PFSK-1 (cell line): ENCODE measurements at regions not wholly inside any gene's neighbourhood (a gene's known extent, or its start where the extent isn't known, plus 50 kb on each side); places are given as distances from the start of the nearest gene placed in this dataset.

Source experiments
- FOXP2 ChIP-seq: optimal IDR thresholded peaks from 2 replicates; pipeline ENCODE3; 2011; ENCODE audit warnings: borderline replicate concordance, control low read depth, inconsistent platforms; ENCODE audit not compliant: insufficient read depth; ENCODE audit errors: extremely low read length, extremely low read depth
- POLR2AphosphoS5 ChIP-seq: IDR thresholded peaks from 2 replicates; pipeline ENCODE4 v1.6.1; 2012; ENCODE audit warnings: low read depth, mild to moderate bottlenecking, control low read depth, low read length, moderate library complexity
- REST ChIP-seq, 2 experiments: IDR thresholded peaks; 2 replicates each; pipeline versions ENCODE4 v1.6.1 to v1.8.0; 2011 to 2012; ENCODE audit warnings: low read depth in 2 of 2, low read length in 2 of 2, control low read depth in 1 of 2, inconsistent platforms in 1 of 2, mild to moderate bottlenecking in 1 of 2, moderate library complexity in 1 of 2; ENCODE audit not compliant: insufficient read depth in 1 of 2
- SIN3A ChIP-seq: IDR thresholded peaks from 2 replicates; pipeline ENCODE4 v1.6.1; 2012; ENCODE audit warnings: mild to moderate bottlenecking, low read length, moderate library complexity, borderline replicate concordance; ENCODE audit not compliant: insufficient read depth
- TAF1 ChIP-seq: IDR thresholded peaks from 2 replicates; pipeline ENCODE4 v1.6.1; 2012; ENCODE audit warnings: low read length, control low read depth, borderline replicate concordance; ENCODE audit not compliant: insufficient read depth

GRCh38 chr1:95547005-95547404, 313.0 kb downstream of the RWDD3 start:
- TF ChIP-seq TAF1 (no peak), REST (IDR thresholded peaks at IDR 0.05; ENCODE audit: insufficient read depth in 1 of 2, low read depth in 2 of 2, low read length in 2 of 2) (no peak), POLR2AphosphoS5 (no peak), SIN3A (no peak)

GRCh38 chr1:95548211-95548610, 314.2 kb downstream of the RWDD3 start:
- no peak for TF ChIP-seq SIN3A
- no peak for TF ChIP-seq REST (IDR thresholded peaks at IDR 0.05; ENCODE audit: insufficient read depth in 1 of 2, low read depth in 2 of 2, low read length in 2 of 2)
- no peak for TF ChIP-seq POLR2AphosphoS5
- TF ChIP-seq FOXP2: no peak
- TF ChIP-seq TAF1: no peak

- TF ChIP-seq TAF1 (no peak), FOXP2 (no peak)
Observed at GRCh38 chr1:95551201-95551600, 317.2 kb downstream of the RWDD3 start.

GRCh38 chr1:95553595-95553994, 319.6 kb downstream of the RWDD3 start:
- TF ChIP-seq REST (IDR thresholded peaks at IDR 0.05; ENCODE audit: insufficient read depth in 1 of 2, low read depth in 2 of 2, low read length in 2 of 2) (no peak), POLR2AphosphoS5 (no peak), FOXP2 (no peak), TAF1 (no peak), SIN3A (no peak)

GRCh38 chr1:95554408-95554807, 320.4 kb downstream of the RWDD3 start:
- no peak for TF ChIP-seq REST (IDR thresholded peaks at IDR 0.05; ENCODE audit: insufficient read depth in 1 of 2, low read depth in 2 of 2, low read length in 2 of 2)
- no peak for TF ChIP-seq TAF1
- no peak for TF ChIP-seq POLR2AphosphoS5
- no peak for TF ChIP-seq FOXP2
- TF ChIP-seq SIN3A: no peak

- TF ChIP-seq REST (IDR thresholded peaks at IDR 0.05; ENCODE audit: insufficient read depth in 1 of 2, low read depth in 2 of 2, low read length in 2 of 2) (no peak), FOXP2 (no peak), TAF1 (no peak), POLR2AphosphoS5 (no peak), SIN3A (no peak)
Observed at GRCh38 chr1:95558791-95559190, 324.8 kb downstream of the RWDD3 start.
